Trophoblast cell (in vitro differentiated cells and primary cell): ENCODE measurements at regions not wholly inside any gene's neighbourhood (a gene's known extent, or its start where the extent isn't known, plus 50 kb on each side); places are given as distances from the start of the nearest gene placed in this dataset.
A peak's percentile ranks its signal among the peaks of the same experiment; 100 is the strongest.

Experiments
- DNase-seq, 2 donors: peaks; one replicate each; pipeline ENCODE4 v3.0.0-alpha.2; 2016
- H2AFZ ChIP-seq: 2 replicates; pipeline ENCODE4 v1.6.1; 2013; ENCODE audit warnings: low read length, moderate library complexity, mild to moderate bottlenecking; ENCODE audit not compliant: insufficient read depth, poor library complexity
- H2AK5ac ChIP-seq: 2 replicates; pipeline ENCODE4 v1.6.1; 2013; ENCODE audit warnings: mild to moderate bottlenecking, low read length
- H2BK120ac ChIP-seq: 2 replicates; pipeline ENCODE4 v1.6.1; 2013; ENCODE audit warnings: low read length, mild to moderate bottlenecking, moderate library complexity; ENCODE audit not compliant: insufficient read depth, poor library complexity
- H2BK12ac ChIP-seq: 2 replicates; pipeline ENCODE4 v1.6.1; 2013; ENCODE audit warnings: mild to moderate bottlenecking, low read length, moderate library complexity
- H2BK5ac ChIP-seq: 2 replicates; pipeline ENCODE4 v1.6.1; 2013; ENCODE audit warnings: low read length, low read depth, moderate library complexity, mild to moderate bottlenecking; ENCODE audit not compliant: poor library complexity
- H3K14ac ChIP-seq: 2 replicates; pipeline ENCODE4 v1.6.1; 2013; ENCODE audit warnings: mild to moderate bottlenecking, low read length
- H3K18ac ChIP-seq: 2 replicates; pipeline ENCODE4 v1.6.1; 2013; ENCODE audit warnings: mild to moderate bottlenecking, low read length
- H3K23ac ChIP-seq: 2 replicates; pipeline ENCODE4 v1.6.1; 2013; ENCODE audit warnings: low read length
- H3K27ac ChIP-seq: 2 replicates; pipeline ENCODE4 v1.5.1; 2013; ENCODE audit warnings: low read depth, mild to moderate bottlenecking, inconsistent platforms, low read length, moderate library complexity
- H3K27me3 ChIP-seq: 2 replicates; pipeline ENCODE4 v1.6.1; 2013; ENCODE audit warnings: inconsistent platforms, mild to moderate bottlenecking, low read length, moderate library complexity; ENCODE audit not compliant: insufficient read depth
- H3K36me3 ChIP-seq, 2 experiments: 1 replicate in 1 of 2; 2 replicates in 1 of 2; pipeline ENCODE4 v1.6.1; 2013; ENCODE audit warnings: low read length in 2 of 2, mild to moderate bottlenecking in 2 of 2, moderate library complexity in 1 of 2; ENCODE audit not compliant: insufficient read depth in 2 of 2, control insufficient read depth in 1 of 2
- H3K4ac ChIP-seq: 2 replicates; pipeline ENCODE4 v1.6.1; 2013; ENCODE audit warnings: low read depth, mild to moderate bottlenecking, low read length, moderate library complexity
- H3K4me1 ChIP-seq, 2 experiments: 1 replicate in 1 of 2; 2 replicates in 1 of 2; pipeline ENCODE4 v1.6.1; 2013; ENCODE audit warnings: low read length in 2 of 2, mild to moderate bottlenecking in 2 of 2, moderate library complexity in 1 of 2; ENCODE audit not compliant: insufficient read depth in 2 of 2, control insufficient read depth in 1 of 2
- H3K4me2 ChIP-seq: 2 replicates; pipeline ENCODE4 v1.6.1; 2013; ENCODE audit warnings: inconsistent platforms, mild to moderate bottlenecking, low read length, moderate library complexity
- H3K4me3 ChIP-seq: 2 replicates; pipeline ENCODE4 v1.5.1; 2013; ENCODE audit warnings: mild to moderate bottlenecking, low read depth, low read length, inconsistent platforms
- H3K79me1 ChIP-seq: one replicate; pipeline ENCODE4 v1.6.1; 2013; ENCODE audit warnings: low read length
- H3K79me2 ChIP-seq: 2 replicates; pipeline ENCODE4 v1.6.1; 2013; ENCODE audit warnings: low read length, mild to moderate bottlenecking; ENCODE audit not compliant: control insufficient read depth, insufficient read depth, poor library complexity
- H3K9ac ChIP-seq: 2 replicates; pipeline ENCODE4 v1.6.1; 2013; ENCODE audit warnings: mild to moderate bottlenecking, low read length
- H3K9me3 ChIP-seq: 2 replicates; pipeline ENCODE4 v1.6.1; 2013; ENCODE audit warnings: low read depth, mild to moderate bottlenecking, control low read depth, inconsistent platforms, low read length; ENCODE audit not compliant: insufficient read depth
- H4K12ac ChIP-seq: 2 replicates; pipeline ENCODE4 v1.6.1; 2013; ENCODE audit warnings: low read depth, mild to moderate bottlenecking, low read length, moderate library complexity
- H4K8ac ChIP-seq: 2 replicates; pipeline ENCODE4 v1.6.1; 2013; ENCODE audit warnings: low read depth, mild to moderate bottlenecking, low read length, moderate library complexity
- H4K91ac ChIP-seq: one replicate; pipeline ENCODE4 v1.6.1; 2013; ENCODE audit warnings: low read depth, mild to moderate bottlenecking, low read length, moderate library complexity
- WGBS: extraction: QIAGEN DNeasy Blood & Tissue Kit; methylation state at CpG from one replicate; pipeline ENCODE4 v1.1.7; 2013; ENCODE audit warnings: missing lambda C conversion rate; ENCODE audit not compliant: insufficient read length, insufficient coverage; ENCODE audit errors: extremely low coverage; 5-methylcytosine and 5-hydroxymethylcytosine counted together

DNA sequence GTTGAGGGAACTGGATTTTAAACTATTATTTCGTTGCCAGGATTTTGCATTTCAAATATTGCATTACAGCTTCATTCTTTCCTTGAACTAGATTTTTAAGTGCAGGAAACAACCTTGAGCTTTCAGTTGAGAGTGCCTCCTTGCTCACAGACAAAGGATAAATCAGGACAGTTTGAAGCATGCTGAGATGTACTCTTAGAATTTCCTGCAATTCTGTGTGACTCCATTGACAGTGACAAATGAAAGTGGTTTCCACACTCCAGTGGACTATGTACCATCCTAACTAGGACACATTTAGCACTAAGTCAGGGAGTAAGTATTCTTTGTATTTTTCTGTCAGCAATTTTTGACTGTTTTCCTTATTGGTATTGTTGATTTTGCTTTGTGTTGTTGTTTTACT, 100.0 kb upstream of the PLCXD3 start:
- Histone ChIP-seq H3K23ac (no peak overlapping the region), H3K79me1 (no peaks in the 10 kb centered on the region), H3K9me3 (no peaks in the 10 kb centered on the region), H2BK120ac (no peak overlapping the region), H4K12ac (no peak overlapping the region), H3K18ac (no peak overlapping the region), H3K27me3 (no peaks in the 10 kb centered on the region), H2AK5ac (no peak overlapping the region), H3K4ac (no peak overlapping the region), H3K36me3 (peaks cover 0 to 1% of the 10 kb centered on the region in 2 experiments), H3K27ac (no peak overlapping the region), H4K8ac (no peak overlapping the region), H3K14ac (no peak overlapping the region), H3K9ac (no peak overlapping the region), H2AFZ (no peak overlapping the region), H3K4me1 (no peaks in the 10 kb centered on the region), H3K79me2 (no peaks in the 10 kb centered on the region), H2BK5ac (no peak overlapping the region), H3K4me3 (no peak overlapping the region), H2BK12ac (no peak overlapping the region), H3K4me2 (no peak overlapping the region), H4K91ac (no peak overlapping the region)
- no peak for DNase-seq
- no CpG with 5 or more reads among the region's 1 CpG for WGBS

DNA sequence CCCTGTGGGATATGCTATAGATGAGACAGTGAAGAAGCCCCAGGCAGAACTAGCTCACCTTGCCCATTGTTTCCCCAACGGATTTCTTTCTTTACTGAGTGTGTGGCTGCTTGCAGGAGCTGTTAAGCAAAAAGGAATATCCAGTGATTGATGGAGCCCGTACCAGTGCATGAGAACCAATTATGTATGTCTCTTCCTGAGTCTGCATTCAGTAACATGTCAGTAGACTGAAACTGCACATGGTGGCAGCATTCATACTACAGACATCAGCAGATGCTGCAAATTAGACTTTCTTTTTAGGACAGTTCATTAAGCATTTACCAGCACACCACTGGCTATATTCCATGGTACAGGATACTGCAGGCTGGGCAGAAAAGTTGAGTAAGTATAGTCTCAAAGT, 90.3 kb upstream of the PLCXD3 start:
- Histone ChIP-seq H3K4me1 (peaks cover 1 to 2% of the 10 kb centered on the region in 2 experiments), H3K14ac (no peak overlapping the region), H3K4me3 (no peak overlapping the region), H4K8ac (no peak overlapping the region), H3K4me2 (no peak overlapping the region), H3K36me3 (no peaks in the 10 kb centered on the region), H3K4ac (no peak overlapping the region), H3K79me1 (peaks cover 8% of the 10 kb centered on the region), H2AFZ (no peak overlapping the region), H4K12ac (no peak overlapping the region), H3K27ac (peak overlapping the region; percentile 74), H3K18ac (no peak overlapping the region), H3K9me3 (peaks cover 4% of the 10 kb centered on the region), H2BK120ac (peak overlapping the region; percentile 62), H3K9ac (no peak overlapping the region), H3K27me3 (no peaks in the 10 kb centered on the region), H3K79me2 (no peaks in the 10 kb centered on the region), H4K91ac (no peak overlapping the region), H3K23ac (no peak overlapping the region), H2BK5ac (no peak overlapping the region), H2AK5ac (no peak overlapping the region), H2BK12ac (peak overlapping the region; percentile 74)
- DNase-seq, result no peak
- no CpG with 5 or more reads among the region's 2 CpGs for WGBS

DNA sequence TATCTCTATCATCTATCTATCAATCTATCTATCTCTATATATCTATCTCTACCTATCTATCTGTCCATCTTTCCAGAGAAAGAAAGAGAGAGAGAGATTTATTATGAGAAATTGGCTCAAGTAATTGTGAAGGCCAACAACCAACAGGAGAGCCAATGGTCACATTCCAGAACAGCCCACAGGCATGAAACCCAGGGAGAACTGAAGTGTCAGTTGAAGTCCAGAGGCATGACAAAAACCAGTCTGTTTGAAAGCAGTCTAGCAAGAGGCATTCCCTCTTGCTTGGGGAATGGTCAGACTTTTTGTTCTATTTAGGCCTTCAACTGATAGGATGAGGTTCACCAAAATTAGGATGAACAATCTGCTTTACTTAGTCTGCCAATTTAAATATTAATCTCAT, 87.6 kb upstream of the PLCXD3 start:
- no peak overlapping the region for H3K4me2 ChIP-seq
- H2AK5ac ChIP-seq, result no peak overlapping the region
- no peak overlapping the region for H3K4me3 ChIP-seq
- no peak overlapping the region for H2AFZ ChIP-seq
- H3K4ac ChIP-seq, result no peak overlapping the region
- H3K14ac ChIP-seq, result no peak overlapping the region
- no peak overlapping the region for H2BK5ac ChIP-seq
- H3K79me1 ChIP-seq, result peaks cover 8% of the 10 kb centered on the region
- no peaks in the 10 kb centered on the region for H3K36me3 ChIP-seq
- no peak overlapping the region for H4K91ac ChIP-seq
- H3K4me1 ChIP-seq, result peaks cover 1 to 2% of the 10 kb centered on the region in 2 experiments
- peak; percentile 64 to 74 for DNase-seq
- peaks cover 4% of the 10 kb centered on the region for H3K9me3 ChIP-seq
- no peak overlapping the region for H2BK120ac ChIP-seq
- no peaks in the 10 kb centered on the region for H3K79me2 ChIP-seq
- H3K18ac ChIP-seq, result no peak overlapping the region
- peak overlapping the region; percentile 34 for H3K27ac ChIP-seq
- H2BK12ac ChIP-seq, result no peak overlapping the region
- no peaks in the 10 kb centered on the region for H3K27me3 ChIP-seq
- no peak overlapping the region for H4K8ac ChIP-seq
- H4K12ac ChIP-seq, result no peak overlapping the region
- H3K9ac ChIP-seq, result no peak overlapping the region
- H3K23ac ChIP-seq, result no peak overlapping the region

DNA sequence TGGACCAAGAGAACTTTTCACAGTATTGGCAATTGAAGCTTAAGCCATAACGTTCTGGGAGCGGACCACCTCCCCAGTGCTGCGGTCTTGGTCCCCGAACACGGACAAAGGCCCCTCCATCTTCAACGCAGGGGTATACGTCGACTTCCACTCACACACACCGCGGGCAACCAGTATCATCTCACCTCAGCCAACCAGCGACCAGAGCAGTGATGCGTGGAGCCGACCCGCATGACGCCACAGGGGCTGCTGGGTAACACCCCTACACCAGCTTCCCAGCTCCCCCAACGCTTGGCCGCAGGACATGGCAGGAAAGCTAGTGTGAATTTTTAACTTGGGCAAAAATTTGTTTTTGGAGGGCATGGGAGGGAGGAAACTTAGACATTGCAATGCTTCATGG, 77.3 kb upstream of the PLCXD3 start:
- H2AFZ ChIP-seq, result no peak overlapping the region
- H3K4me1 ChIP-seq, result peaks cover 0 to 3% of the 10 kb centered on the region in 2 experiments
- H3K79me1 ChIP-seq, result no peaks in the 10 kb centered on the region
- H4K8ac ChIP-seq, result no peak overlapping the region
- H3K4me3 ChIP-seq, result no peak overlapping the region
- no CpG with 5 or more reads among the region's 17 CpGs for WGBS
- no peak overlapping the region for H3K27ac ChIP-seq
- no peak for DNase-seq
- no peaks in the 10 kb centered on the region for H3K9me3 ChIP-seq
- H2BK5ac ChIP-seq, result no peak overlapping the region
- H2AK5ac ChIP-seq, result no peak overlapping the region
- no peak overlapping the region for H4K12ac ChIP-seq
- no peak overlapping the region for H3K9ac ChIP-seq
- H3K14ac ChIP-seq, result no peak overlapping the region
- H3K4me2 ChIP-seq, result no peak overlapping the region
- H2BK120ac ChIP-seq, result no peak overlapping the region
- H3K27me3 ChIP-seq, result no peaks in the 10 kb centered on the region
- H4K91ac ChIP-seq, result no peak overlapping the region
- no peak overlapping the region for H3K4ac ChIP-seq
- no peak overlapping the region for H2BK12ac ChIP-seq
- H3K79me2 ChIP-seq, result no peaks in the 10 kb centered on the region
- no peak overlapping the region for H3K18ac ChIP-seq
- no peak overlapping the region for H3K23ac ChIP-seq
- H3K36me3 ChIP-seq, result no peaks in the 10 kb centered on the region
